SH-SY5Y (cell line): ENCODE measurements at regions not wholly inside any gene's neighbourhood (a gene's known extent, or its start where the extent isn't known, plus 50 kb on each side); places are given as distances from the start of the nearest gene placed in this dataset.

ENCODE experiments used
- GATA2 ChIP-seq: IDR thresholded peaks from 2 replicates; pipeline ENCODE4 v1.6.1; 2011; ENCODE audit warnings: mild to moderate bottlenecking, low read depth, low read length
- GATA3 ChIP-seq: IDR thresholded peaks from 2 replicates; pipeline ENCODE4 v1.6.1; 2011; ENCODE audit warnings: low read depth, mild to moderate bottlenecking, low read length, moderate library complexity

DNA sequence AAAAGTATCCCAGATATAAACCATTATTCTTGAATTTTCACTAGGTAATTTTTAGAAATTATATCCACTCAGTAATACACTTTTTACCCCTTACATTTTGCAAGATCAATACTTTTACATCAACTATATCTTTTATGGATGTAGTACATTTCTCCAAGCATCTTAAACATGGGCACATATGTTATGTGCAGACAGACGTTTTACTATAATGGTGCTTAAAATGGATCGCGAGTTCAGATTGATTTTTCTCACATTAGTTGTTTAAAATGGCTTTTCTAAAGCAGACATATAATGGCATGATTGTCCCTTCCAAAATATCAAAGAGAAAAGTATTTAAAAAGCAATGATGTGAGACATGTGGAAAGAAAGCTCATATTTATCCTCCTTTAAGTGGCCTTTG, 786.1 kb downstream of the PDHA2 start:
- TF ChIP-seq GATA3 (no peak), GATA2 (no peak)
